Endothelial cell of umbilical vein (primary cell): ENCODE measurements at regions not wholly inside any gene's neighbourhood (a gene's known extent, or its start where the extent isn't known, plus 50 kb on each side); places are given as distances from the start of the nearest gene placed in this dataset.

Source experiments
- BruUV-seq: library from RNA; stranded (reverse); fragments of 400-500 nt; replicated peaks from 2 replicates; lab custom pipeline; 2021; lab: Mats Ljungman, UMichigan
- CTCF ChIA-PET: fragments of 300-600, 350-600 bp; sonication (Branson Sonifier 250); formaldehyde crosslinking; loops from one replicate; lab custom pipeline; 2021; ENCODE audit warnings: antibody characterized with exemption, inconsistent platforms; lab: Charles Lee
- POLR2A ChIA-PET: fragments of 300-600, 350-600 bp; sonication (Branson Sonifier 250); formaldehyde crosslinking; loops from one replicate; lab custom pipeline; 2021; ENCODE audit warnings: antibody characterized with exemption, inconsistent platforms; lab: Charles Lee
- DNase-seq: peaks from one replicate; pipeline ENCODE4 v3.0.0-alpha.2; 2011; ENCODE audit warnings: low read depth, low spot score
- FAIRE-seq: peaks from 2 replicates; lab custom pipeline; 2011; peaks lifted over from hg19 to GRCh38; lab: Jason Lieb, UNC
- H2AFZ ChIP-seq: 2 replicates; pipeline ENCODE4 v1.6.0; 2012; ENCODE audit warnings: low read depth, low read length, control low read depth, inconsistent platforms
- H3K27ac ChIP-seq: 2 replicates; pipeline ENCODE4 v1.5.1; 2011; ENCODE audit warnings: low read depth, mild to moderate bottlenecking, control low read depth, low read length, moderate library complexity; ENCODE audit not compliant: insufficient read depth
- H3K27me3 ChIP-seq, 2 experiments: 2 replicates each; pipeline versions ENCODE4 v1.6.0 to v1.6.1; 2011; ENCODE audit warnings: low read length in 2 of 2, mixed read lengths in 1 of 2; ENCODE audit not compliant: control insufficient read depth in 2 of 2, insufficient read depth in 2 of 2
- H3K36me3 ChIP-seq, 2 experiments: 2 replicates in 1 of 2; 3 replicates in 1 of 2; pipeline ENCODE4 v1.5.1; 2011; ENCODE audit warnings: low read length in 2 of 2, mild to moderate bottlenecking in 1 of 2, moderate library complexity in 1 of 2; ENCODE audit not compliant: control insufficient read depth in 2 of 2, insufficient read depth in 2 of 2; ENCODE audit errors: extremely low read depth in 1 of 2
- H3K4me1 ChIP-seq: 3 replicates; pipeline ENCODE4 v1.5.1; 2011; ENCODE audit warnings: mild to moderate bottlenecking, low read length; ENCODE audit not compliant: control insufficient read depth, insufficient read depth; ENCODE audit errors: extremely low read depth
- H3K4me2 ChIP-seq: 2 replicates; pipeline ENCODE4 v1.6.1; 2011; ENCODE audit warnings: low read length, control low read depth, mixed read lengths; ENCODE audit not compliant: insufficient read depth
- H3K4me3 ChIP-seq, 3 experiments: fragments of 200-600 bp in 1 of 3; sonication (generic), shearing (Covaris generic) in 1 of 3; replicated peaks in 1 of 3; 2 replicates each; pipeline ENCODE4 v1.5.1; 2011 to 2016; ENCODE audit warnings: control low read depth in 3 of 3, low read length in 3 of 3, mild to moderate bottlenecking in 2 of 3, inconsistent platforms in 1 of 3, low read depth in 1 of 3, moderate library complexity in 1 of 3; ENCODE audit not compliant: insufficient read depth in 1 of 3
- H3K79me2 ChIP-seq: 2 replicates; pipeline ENCODE4 v1.6.0; 2012; ENCODE audit warnings: low read length, inconsistent platforms; ENCODE audit not compliant: control insufficient read depth, insufficient read depth
- H3K9ac ChIP-seq: replicated peaks from 2 replicates; pipeline ENCODE3; 2011; ENCODE audit warnings: low read length, control low read depth; ENCODE audit not compliant: insufficient read depth; ENCODE audit errors: extremely low read depth
- H3K9me1 ChIP-seq: replicated peaks from 3 replicates; pipeline ENCODE4 v1.6.0; 2011; ENCODE audit warnings: mild to moderate bottlenecking, low read length; ENCODE audit not compliant: control insufficient read depth, insufficient read depth; ENCODE audit errors: extremely low read depth
- H3K9me3 ChIP-seq: replicated peaks from 2 replicates; pipeline ENCODE4 v1.5.1; 2012; ENCODE audit warnings: low read length, inconsistent platforms; ENCODE audit not compliant: control insufficient read depth, insufficient read depth
- H4K20me1 ChIP-seq: replicated peaks from 2 replicates; pipeline ENCODE3; 2011; ENCODE audit warnings: mild to moderate bottlenecking, low read length; ENCODE audit not compliant: control insufficient read depth, insufficient read depth; ENCODE audit errors: extremely low read depth
- EZH2 ChIP-seq: IDR thresholded peaks from 2 replicates; pipeline ENCODE4 v1.6.1; 2012; ENCODE audit warnings: borderline replicate concordance, low read depth, mild to moderate bottlenecking, moderate library complexity, low read length, inconsistent platforms; ENCODE audit not compliant: severe bottlenecking
- FOS ChIP-seq: IDR thresholded peaks from 2 replicates; pipeline ENCODE4 v1.6.1; 2011; ENCODE audit warnings: mild to moderate bottlenecking, low read length, moderate library complexity, borderline replicate concordance; ENCODE audit not compliant: insufficient read depth
- GATA2 ChIP-seq: IDR thresholded peaks from 2 replicates; pipeline ENCODE4 v1.7.0; 2011; ENCODE audit warnings: low read depth, mild to moderate bottlenecking, moderate library complexity, mixed read lengths, low read length; ENCODE audit not compliant: insufficient read length, insufficient read depth
- JUN ChIP-seq: IDR thresholded peaks from 2 replicates; pipeline ENCODE4 v1.6.1; 2011; ENCODE audit warnings: borderline replicate concordance, low read depth; ENCODE audit not compliant: insufficient read length, insufficient read depth
- MYC ChIP-seq: IDR thresholded peaks from one replicate; pipeline ENCODE4 v1.6.1; 2011; ENCODE audit warnings: mild to moderate bottlenecking, low read depth, low read length
- POLR2A ChIP-seq: IDR thresholded peaks from 2 replicates; pipeline ENCODE4 v1.6.1; 2012; ENCODE audit warnings: low read depth, mild to moderate bottlenecking, control low read depth, low read length
- POLR2AphosphoS5 ChIP-seq: IDR thresholded peaks from 2 replicates; pipeline ENCODE4 v1.6.1; 2012; ENCODE audit warnings: low read depth, mild to moderate bottlenecking, control low read depth, low read length, moderate library complexity; ENCODE audit not compliant: insufficient read depth
- dilution Hi-C: fragments of 300-500 bp; cut with MboI; formaldehyde crosslinking; loops from one replicate; pipeline ENCODE4 v1.15.0; 2019; ENCODE audit warnings: low sequenced_read_pairs; ENCODE audit not compliant: extremely low pct_ligation_motif_present
- intact Hi-C: fragments of 100-400 bp; cut with micrococcal nuclease; formaldehyde crosslinking; loops from one replicate; pipeline ENCODE4 v1.10.0; 2022
- TF ChIP-seq, protein P1 (sequence below): IDR thresholded peaks from 2 replicates; pipeline ENCODE4 v1.6.1; 2011; ENCODE audit not compliant: insufficient read depth, insufficient read length
- TF ChIP-seq, protein P2 (sequence below), 2 donors: IDR thresholded peaks; 1 replicate in 1 of 2; 2 replicates in 1 of 2; pipeline ENCODE4 v1.5.1; 2011; ENCODE audit warnings: low read length in 2 of 2, mild to moderate bottlenecking in 2 of 2, moderate library complexity in 2 of 2, control low read depth in 1 of 2, inconsistent platforms in 1 of 2, low read depth in 1 of 2; ENCODE audit not compliant: insufficient read depth in 1 of 2; ENCODE audit errors: extremely low read depth in 1 of 2

DNA sequence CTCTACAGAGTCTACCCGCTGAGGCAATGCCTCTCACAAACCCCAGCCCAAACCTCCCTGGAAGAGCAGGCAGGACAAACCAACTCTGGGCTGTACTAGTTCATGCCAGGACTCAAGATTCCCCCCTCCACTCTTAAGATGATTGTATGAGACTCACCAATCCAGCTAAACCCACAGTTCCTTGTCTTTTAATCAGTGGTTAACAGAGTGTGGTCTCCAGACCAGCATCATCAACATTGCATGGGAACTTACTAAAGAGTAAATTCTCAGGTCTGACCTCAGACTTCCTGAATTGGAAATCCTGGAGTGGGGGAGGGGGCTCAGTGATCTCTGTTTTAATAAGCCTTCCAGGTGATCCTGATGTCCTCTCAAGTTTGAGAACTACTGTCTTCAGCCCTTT is 240.9 kb downstream of the GAS1 start:
- TF ChIP-seq, protein P1, sequence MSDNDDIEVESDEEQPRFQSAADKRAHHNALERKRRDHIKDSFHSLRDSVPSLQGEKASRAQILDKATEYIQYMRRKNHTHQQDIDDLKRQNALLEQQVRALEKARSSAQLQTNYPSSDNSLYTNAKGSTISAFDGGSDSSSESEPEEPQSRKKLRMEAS: no peak
- TF ChIP-seq EZH2 (no peak), GATA2 (no peak), POLR2AphosphoS5 (no peak), POLR2A (no peak), JUN (no peak), FOS (no peak), MYC (no peak)
- TF ChIP-seq, protein P2, sequence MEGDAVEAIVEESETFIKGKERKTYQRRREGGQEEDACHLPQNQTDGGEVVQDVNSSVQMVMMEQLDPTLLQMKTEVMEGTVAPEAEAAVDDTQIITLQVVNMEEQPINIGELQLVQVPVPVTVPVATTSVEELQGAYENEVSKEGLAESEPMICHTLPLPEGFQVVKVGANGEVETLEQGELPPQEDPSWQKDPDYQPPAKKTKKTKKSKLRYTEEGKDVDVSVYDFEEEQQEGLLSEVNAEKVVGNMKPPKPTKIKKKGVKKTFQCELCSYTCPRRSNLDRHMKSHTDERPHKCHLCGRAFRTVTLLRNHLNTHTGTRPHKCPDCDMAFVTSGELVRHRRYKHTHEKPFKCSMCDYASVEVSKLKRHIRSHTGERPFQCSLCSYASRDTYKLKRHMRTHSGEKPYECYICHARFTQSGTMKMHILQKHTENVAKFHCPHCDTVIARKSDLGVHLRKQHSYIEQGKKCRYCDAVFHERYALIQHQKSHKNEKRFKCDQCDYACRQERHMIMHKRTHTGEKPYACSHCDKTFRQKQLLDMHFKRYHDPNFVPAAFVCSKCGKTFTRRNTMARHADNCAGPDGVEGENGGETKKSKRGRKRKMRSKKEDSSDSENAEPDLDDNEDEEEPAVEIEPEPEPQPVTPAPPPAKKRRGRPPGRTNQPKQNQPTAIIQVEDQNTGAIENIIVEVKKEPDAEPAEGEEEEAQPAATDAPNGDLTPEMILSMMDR (IDR thresholded peaks at IDR 0.05; ENCODE audit: extremely low read depth in 1 of 2, insufficient read depth in 1 of 2, low read depth in 1 of 2, low read length in 2 of 2): no peak
- H3K36me3 ChIP-seq: no peaks in the 10 kb centered on the region
- no peaks in the 10 kb centered on the region for H3K79me2 ChIP-seq
- no peaks in the 10 kb centered on the region for H3K9me1 ChIP-seq
- no peaks in the 10 kb centered on the region for H3K4me1 ChIP-seq
- ChIA-PET POLR2A (no interaction called here), CTCF (no interaction called here)
- no peak overlapping the region for H3K9ac ChIP-seq
- H3K4me3 ChIP-seq: no peak overlapping the region
- intact Hi-C loops: no loop called here
- dilution Hi-C loops: no loop called here
- H3K9me3 ChIP-seq: no peaks in the 10 kb centered on the region
- no peak overlapping the region for H3K4me2 ChIP-seq
- no peak overlapping the region for H3K27ac ChIP-seq
- H3K27me3 ChIP-seq: no peaks in the 10 kb centered on the region
- no TSS peak for BruUV-seq
- FAIRE-seq (no peak), DNase-seq (no peak)
- H4K20me1 ChIP-seq: no peaks in the 10 kb centered on the region
- H2AFZ ChIP-seq: no peak overlapping the region
